ENCODE measurements at regions not wholly inside any gene's neighbourhood (a gene's known extent, or its start where the extent isn't known, plus 50 kb on each side); places are given as distances from the start of the nearest gene placed in this dataset.
A peak's percentile ranks its signal among the peaks of the same experiment; 100 is the strongest.

GRCh38 chr4:182973511-182973911 is 56.3 kb upstream of the DCTD start:
- H3K4me3 ChIP-seq (ENCODE audit: low read depth, low read length), result no peak overlapping the region
- peak; percentile 49 for DNase-seq (ENCODE audit: low read depth)
- TF ChIP-seq CTCF (conservative IDR thresholded peaks at IDR 0.05; ENCODE audit: low read depth, low read length), result no peak

- TF ChIP-seq CTCF (conservative IDR thresholded peaks at IDR 0.05; ENCODE audit: low read depth, low read length), result no peak
- H3K4me3 ChIP-seq (ENCODE audit: low read depth, low read length), result no peak overlapping the region
- no peak for DNase-seq (ENCODE audit: low read depth)
These were observed 54.5 kb upstream of the DCTD start for GRCh38 chr4:182971702-182972101.

- TF ChIP-seq CTCF (conservative IDR thresholded peaks at IDR 0.05; ENCODE audit: low read depth, low read length), result no peak
- DNase-seq (ENCODE audit: low read depth), result no peak
- H3K4me3 ChIP-seq (ENCODE audit: low read depth, low read length), result no peak overlapping the region
These were observed 52.6 kb upstream of the DCTD start for GRCh38 chr4:182969651-182970279.

GRCh38 chr4:182968917-182969650 is 51.9 kb upstream of the DCTD start:
- no peak overlapping the region for H3K4me3 ChIP-seq (ENCODE audit: low read depth, low read length)
- no peak for DNase-seq (ENCODE audit: low read depth)
- no peak for TF ChIP-seq CTCF (conservative IDR thresholded peaks at IDR 0.05; ENCODE audit: low read depth, low read length)

GRCh38 chr4:182967403-182967802 is 50.2 kb upstream of the DCTD start:
- DNase-seq (ENCODE audit: low read depth), result no peak
- H3K4me3 ChIP-seq (ENCODE audit: low read depth, low read length), result no peak overlapping the region
- no peak for TF ChIP-seq CTCF (conservative IDR thresholded peaks at IDR 0.05; ENCODE audit: low read depth, low read length)
